Neural cell (in vitro differentiated cells): ENCODE measurements at regions not wholly inside any gene's neighbourhood (a gene's known extent, or its start where the extent isn't known, plus 50 kb on each side); places are given as distances from the start of the nearest gene placed in this dataset.

Source experiments
- H2AFZ ChIP-seq: fragments of 200-600, 300-800 bp; sonication (generic), shearing (Covaris generic); 2 replicates; pipeline ENCODE4 v1.6.0; 2014; ENCODE audit warnings: low read depth, mild to moderate bottlenecking, antibody characterized with exemption, low read length, moderate library complexity
- H3F3A ChIP-seq: fragments of 200-600 bp; shearing (Covaris generic); 2 replicates; pipeline ENCODE4 v1.6.1; 2016; ENCODE audit warnings: mild to moderate bottlenecking, moderate library complexity, mixed read lengths, antibody characterized with exemption, low read length; ENCODE audit not compliant: insufficient read depth, poor library complexity, severe bottlenecking
- H3K27ac ChIP-seq: fragments of 200-600, 300-800 bp; sonication (generic), shearing (Covaris generic); 2 replicates; pipeline ENCODE4 v1.5.1; 2014; ENCODE audit warnings: mild to moderate bottlenecking, low read length, moderate library complexity
- H3K27me3 ChIP-seq: fragments of 300-800, 200-600 bp; sonication (generic), shearing (Covaris generic); 2 replicates; pipeline ENCODE4 v1.6.0; 2014; ENCODE audit warnings: mild to moderate bottlenecking, low read depth, low read length, moderate library complexity; ENCODE audit not compliant: insufficient read depth
- H3K36me3 ChIP-seq: fragments of 300-800, 200-600 bp; sonication (generic), shearing (Covaris generic); 2 replicates; pipeline ENCODE4 v1.5.1; 2014; ENCODE audit warnings: mild to moderate bottlenecking, antibody characterized with exemption, low read length, moderate library complexity; ENCODE audit not compliant: insufficient read depth
- H3K4me2 ChIP-seq: fragments of 300-800, 200-600 bp; sonication (generic), shearing (Covaris generic); 2 replicates; pipeline ENCODE4 v1.6.0; 2014; ENCODE audit warnings: mild to moderate bottlenecking, low read length
- H3K4me3 ChIP-seq: fragments of 300-800, 200-600 bp; sonication (generic), shearing (Covaris generic); 2 replicates; pipeline ENCODE4 v1.5.1; 2014; ENCODE audit warnings: mild to moderate bottlenecking, low read length, moderate library complexity
- H3K79me2 ChIP-seq: fragments of 200-600 bp; shearing (Covaris generic); replicated peaks from 2 replicates; pipeline ENCODE4 v1.6.0; 2014; ENCODE audit warnings: mild to moderate bottlenecking, low read length, moderate library complexity; ENCODE audit not compliant: insufficient read depth
- H3K9ac ChIP-seq: fragments of 300-800, 200-600 bp; sonication (generic), shearing (Covaris generic); 2 replicates; pipeline ENCODE4 v1.6.1; 2016; ENCODE audit warnings: mild to moderate bottlenecking, low read length, mixed read lengths
- H3K9me2 ChIP-seq: fragments of 200-600 bp; shearing (Covaris generic); 2 replicates; pipeline ENCODE4 v1.6.1; 2016; ENCODE audit warnings: mild to moderate bottlenecking, low read length, mixed read lengths; ENCODE audit not compliant: insufficient read depth
- H3K9me3 ChIP-seq: fragments of 200-600, 300-800 bp; sonication (generic), shearing (Covaris generic); 2 replicates; pipeline ENCODE4 v1.6.1; 2016; ENCODE audit warnings: mild to moderate bottlenecking, mixed run types, low read length, moderate library complexity, mixed read lengths
- H4K20me1 ChIP-seq: fragments of 200-600 bp; shearing (Covaris generic); 2 replicates; pipeline ENCODE4 v1.6.1; 2016; ENCODE audit warnings: mild to moderate bottlenecking, mixed run types; ENCODE audit not compliant: insufficient read depth
- CTCF ChIP-seq: fragments of 450-650 bp; IDR thresholded peaks from 2 replicates; pipeline ENCODE4 v1.5.1; 2014; ENCODE audit warnings: antibody characterized with exemption, mild to moderate bottlenecking, moderate library complexity; ENCODE audit not compliant: poor library complexity, severe bottlenecking
- EP300 ChIP-seq: fragments of 450-650 bp; conservative IDR thresholded peaks from 2 replicates; pipeline ENCODE4 v1.6.1; 2014; ENCODE audit warnings: antibody characterized with exemption, mild to moderate bottlenecking, moderate library complexity; ENCODE audit not compliant: poor library complexity, severe bottlenecking
- EZH2 ChIP-seq: fragments of 200-600, 300-800 bp; shearing (Covaris generic), sonication (generic); IDR thresholded peaks from 2 replicates; pipeline ENCODE4 v1.6.1; 2014; ENCODE audit warnings: antibody characterized with exemption, low read length, borderline replicate concordance, mild to moderate bottlenecking; ENCODE audit not compliant: insufficient read depth, poor library complexity, severe bottlenecking
- MXI1 ChIP-seq: fragments of 450-650 bp; conservative IDR thresholded peaks from 2 replicates; pipeline ENCODE4 v1.6.1; 2014; ENCODE audit warnings: antibody characterized with exemption, mild to moderate bottlenecking; ENCODE audit not compliant: poor library complexity, severe bottlenecking
- POLR2AphosphoS5 ChIP-seq: IDR thresholded peaks from 2 replicates; pipeline ENCODE4 v1.6.1; 2012
- RAD21 ChIP-seq: fragments of 450-650 bp; conservative IDR thresholded peaks from 2 replicates; pipeline ENCODE4 v1.6.1; 2014; ENCODE audit warnings: antibody characterized with exemption, mild to moderate bottlenecking, moderate library complexity
- REST ChIP-seq: IDR thresholded peaks from 2 replicates; pipeline ENCODE4 v1.6.1; 2012; ENCODE audit warnings: borderline replicate concordance
- SMC3 ChIP-seq: fragments of 450-650 bp; conservative IDR thresholded peaks from 2 replicates; pipeline ENCODE4 v1.6.1; 2014; ENCODE audit warnings: antibody characterized with exemption, mild to moderate bottlenecking, moderate library complexity; ENCODE audit not compliant: poor library complexity
- TAF1 ChIP-seq: IDR thresholded peaks from 2 replicates; pipeline ENCODE4 v1.6.1; 2012; ENCODE audit warnings: low read depth

GRCh38 chr22:47634347-47634746 is 871.9 kb downstream of the TBC1D22A start:
- TF ChIP-seq EZH2, result no peak
- TF ChIP-seq TAF1, result no peak
- TF ChIP-seq RAD21, result no peak
- no peak for TF ChIP-seq EP300
- TF ChIP-seq SMC3, result no peak
- no peak for TF ChIP-seq CTCF
- TF ChIP-seq MXI1, result no peak
- TF ChIP-seq POLR2AphosphoS5, result no peak
- TF ChIP-seq REST, result no peak
- Histone ChIP-seq H3K27ac (no peak overlapping the region), H3K79me2 (no peaks in the 10 kb centered on the region), H3K36me3 (no peaks in the 10 kb centered on the region), H3K9me3 (no peaks in the 10 kb centered on the region), H3K9ac (no peak overlapping the region), H3K4me2 (no peak overlapping the region), H3F3A (no peaks in the 10 kb centered on the region), H4K20me1 (no peaks in the 10 kb centered on the region), H3K4me3 (no peak overlapping the region), H2AFZ (no peak overlapping the region), H3K27me3 (no peaks in the 10 kb centered on the region), H3K9me2 (no peaks in the 10 kb centered on the region)

- no peak overlapping the region for H3K4me3 ChIP-seq
- no peaks in the 10 kb centered on the region for H3F3A ChIP-seq
- no peaks in the 10 kb centered on the region for H3K79me2 ChIP-seq
- no peaks in the 10 kb centered on the region for H3K9me3 ChIP-seq
- H3K27ac ChIP-seq, result no peak overlapping the region
- no peaks in the 10 kb centered on the region for H3K27me3 ChIP-seq
- no peak overlapping the region for H3K4me2 ChIP-seq
- H3K9me2 ChIP-seq, result no peaks in the 10 kb centered on the region
- H2AFZ ChIP-seq, result no peak overlapping the region
- no peaks in the 10 kb centered on the region for H3K36me3 ChIP-seq
- TF ChIP-seq POLR2AphosphoS5 (no peak), EP300 (no peak), CTCF (no peak), REST (no peak), TAF1 (no peak), SMC3 (no peak), RAD21 (no peak), MXI1 (no peak), EZH2 (no peak)
- H3K9ac ChIP-seq, result no peak overlapping the region
- no peaks in the 10 kb centered on the region for H4K20me1 ChIP-seq
These were observed 870.7 kb downstream of the TBC1D22A start for GRCh38 chr22:47633111-47633510.
